ENCODE measurements at regions not wholly inside any gene's neighbourhood (a gene's known extent, or its start where the extent isn't known, plus 50 kb on each side); places are given as distances from the start of the nearest gene placed in this dataset.

GRCh38 chr2:155384555-155385123, 686.1 kb downstream of the KCNJ3 start:
- TF ChIP-seq CTCF (IDR thresholded peaks at IDR 0.05) (no peak), EZH2 (IDR thresholded peaks at IDR 0.05; ENCODE audit: borderline replicate concordance, insufficient read depth, low read depth, low read length, poor library complexity, severe bottlenecking) (no peak)

All from B cell (primary cell).